Liver (tissue), 8 donors: ENCODE measurements at regions not wholly inside any gene's neighbourhood (a gene's known extent, or its start where the extent isn't known, plus 50 kb on each side); places are given as distances from the start of the nearest gene placed in this dataset.

Experiments
- DNase-seq: peaks from one replicate; pipeline ENCODE4 v3.0.0-alpha.2; 2017; ENCODE audit warnings: low spot score
- H3K27ac ChIP-seq, 2 donors: one replicate each; pipeline ENCODE4 v1.7.0; 2013; ENCODE audit warnings: inconsistent platforms in 2 of 2, low read length in 2 of 2, control low read depth in 1 of 2, low read depth in 1 of 2, mild to moderate bottlenecking in 1 of 2
- H3K27me3 ChIP-seq, 4 donors: one replicate each; pipeline versions ENCODE4 v1.6.1 to v1.7.0; 2013; ENCODE audit warnings: low read length in 3 of 4, inconsistent platforms in 1 of 4, mild to moderate bottlenecking in 1 of 4, moderate library complexity in 1 of 4; ENCODE audit not compliant: control insufficient read depth in 4 of 4, insufficient read depth in 4 of 4
- H3K36me3 ChIP-seq, 4 donors: one replicate each; pipeline versions ENCODE4 v1.6.1 to v1.7.0; 2013; ENCODE audit warnings: low read length in 3 of 4, mild to moderate bottlenecking in 3 of 4, low read depth in 1 of 4, moderate library complexity in 1 of 4; ENCODE audit not compliant: control insufficient read depth in 4 of 4, insufficient read depth in 3 of 4
- H3K4me1 ChIP-seq, 4 donors: one replicate each; pipeline versions ENCODE4 v1.6.1 to v1.7.0; 2013; ENCODE audit warnings: low read length in 3 of 4, mild to moderate bottlenecking in 3 of 4, moderate library complexity in 1 of 4; ENCODE audit not compliant: control insufficient read depth in 4 of 4, insufficient read depth in 4 of 4
- H3K4me3 ChIP-seq, 3 donors: one replicate each; pipeline versions ENCODE4 v1.6.1 to v1.7.0; 2013; ENCODE audit warnings: low read length in 3 of 3, control low read depth in 1 of 3, low read depth in 1 of 3, mild to moderate bottlenecking in 1 of 3
- H3K9ac ChIP-seq, 2 donors: one replicate each; pipeline ENCODE4 v1.7.0; 2013; ENCODE audit warnings: low read length in 2 of 2, mild to moderate bottlenecking in 2 of 2, moderate library complexity in 2 of 2, control low read depth in 1 of 2, low read depth in 1 of 2
- H3K9me3 ChIP-seq, 4 donors: one replicate each; pipeline versions ENCODE4 v1.6.1 to v1.7.0; 2013; ENCODE audit warnings: low read length in 3 of 4; ENCODE audit not compliant: control insufficient read depth in 4 of 4
- CTCF ChIP-seq: fragments of 150-350 bp; IDR thresholded peaks from 2 replicates; pipeline ENCODE4 v1.5.1; 2017; ENCODE audit warnings: improper control_type of control experiment, low read depth, low read length; ENCODE audit not compliant: missing input control
- EGR1 ChIP-seq, 2 donors: IDR thresholded peaks; 2 replicates each; pipeline ENCODE4 v1.6.1; 2016 to 2018; ENCODE audit warnings: antibody characterized with exemption in 2 of 2, low read depth in 2 of 2
- FOXA1 ChIP-seq: IDR thresholded peaks from 2 replicates; pipeline ENCODE4 v1.6.1; 2016; ENCODE audit warnings: antibody characterized with exemption
- FOXA2 ChIP-seq: IDR thresholded peaks from 2 replicates; pipeline ENCODE4 v1.6.1; 2016; ENCODE audit warnings: antibody characterized with exemption
- GABPA ChIP-seq, 2 donors: IDR thresholded peaks in 1 of 2; conservative IDR thresholded peaks in 1 of 2; 2 replicates each; pipeline ENCODE4 v1.6.1; 2016; ENCODE audit warnings: antibody characterized with exemption in 2 of 2, mild to moderate bottlenecking in 1 of 2, moderate library complexity in 1 of 2
- HNF4A ChIP-seq, 2 donors: conservative IDR thresholded peaks; 2 replicates each; pipeline ENCODE4 v1.6.1; 2016; ENCODE audit warnings: antibody characterized with exemption in 2 of 2, mild to moderate bottlenecking in 2 of 2
- HNF4G ChIP-seq: IDR thresholded peaks from 2 replicates; pipeline ENCODE4 v1.6.1; 2016; ENCODE audit warnings: antibody characterized with exemption
- JUND ChIP-seq, 2 donors: IDR thresholded peaks; 2 replicates each; pipeline ENCODE4 v1.6.1; 2016; ENCODE audit warnings: antibody characterized with exemption in 2 of 2
- MAX ChIP-seq: IDR thresholded peaks from 2 replicates; pipeline ENCODE4 v1.6.1; 2016; ENCODE audit warnings: antibody characterized with exemption
- NR2F2 ChIP-seq: IDR thresholded peaks from 2 replicates; pipeline ENCODE4 v1.6.1; 2016; ENCODE audit warnings: antibody characterized with exemption
- RAD21 ChIP-seq, 2 donors: IDR thresholded peaks; 2 replicates each; pipeline ENCODE4 v1.6.1; 2016; ENCODE audit warnings: antibody characterized with exemption in 2 of 2, mild to moderate bottlenecking in 2 of 2
- REST ChIP-seq: IDR thresholded peaks from 2 replicates; pipeline ENCODE4 v1.6.1; 2016; ENCODE audit warnings: antibody characterized with exemption, mild to moderate bottlenecking
- RXRA ChIP-seq, 2 donors: IDR thresholded peaks; 2 replicates each; pipeline ENCODE4 v1.6.1; 2017 to 2018; ENCODE audit warnings: antibody characterized with exemption in 2 of 2, mild to moderate bottlenecking in 1 of 2
- SP1 ChIP-seq: IDR thresholded peaks from 2 replicates; pipeline ENCODE4 v1.6.1; 2018; ENCODE audit warnings: antibody characterized with exemption, mild to moderate bottlenecking
- TAF1 ChIP-seq: conservative IDR thresholded peaks from 2 replicates; pipeline ENCODE4 v1.6.1; 2016; ENCODE audit warnings: antibody characterized with exemption, mild to moderate bottlenecking
- ZBTB33 ChIP-seq: IDR thresholded peaks from 2 replicates; pipeline ENCODE4 v1.6.1; 2016; ENCODE audit warnings: antibody characterized with exemption
- WGBS: extraction: QIAGEN DNeasy Blood & Tissue Kit; methylation state at CpG from one replicate; pipeline ENCODE4 v1.1.7; 2013; 5-methylcytosine and 5-hydroxymethylcytosine counted together
- donor health status: healthy.
- donor health status: healthy.
- donor health status: healthy.
- donor health status: healthy.
- donor health status: healthy.

- no peak for DNase-seq
- Histone ChIP-seq H3K4me1 (peaks cover 0 to 14% (median 5%) of the 10 kb centered on the region in 4 donors), H3K9me3 (no peaks in the 10 kb centered on the region), H3K36me3 (no peaks in the 10 kb centered on the region), H3K9ac (no peak overlapping the region), H3K4me3 (no peak overlapping the region), H3K27ac (no peak overlapping the region), H3K27me3 (no peaks in the 10 kb centered on the region)
- 87% methylated on average over 6 of the region's 6 CpGs for WGBS
- TF ChIP-seq EGR1 (IDR thresholded peaks at IDR 0.05; ENCODE audit: low read depth in 2 of 2) (no peak), RXRA (IDR thresholded peaks at IDR 0.05) (no peak), FOXA2 (no peak), HNF4G (no peak), MAX (no peak), ZBTB33 (no peak), REST (no peak), NR2F2 (no peak), RAD21 (IDR thresholded peaks at IDR 0.05) (no peak), JUND (IDR thresholded peaks at IDR 0.05) (no peak), TAF1 (no peak), CTCF (no peak), FOXA1 (no peak), GABPA (IDR thresholded peaks at IDR 0.05 in 1 of 2, conservative IDR thresholded peaks at IDR 0.05 in 1 of 2) (no peak), HNF4A (conservative IDR thresholded peaks at IDR 0.05) (no peak)
Observed at GRCh38 chr12:69091442-69092017, 147.8 kb upstream of the CPSF6 start.

- H3K27ac ChIP-seq: no peak overlapping the region
- no peak overlapping the region for H3K9ac ChIP-seq
- no peaks in the 10 kb centered on the region for H3K27me3 ChIP-seq
- WGBS: 56% methylated on average over 4 of the region's 4 CpGs
- no peak for DNase-seq
- no peaks in the 10 kb centered on the region for H3K9me3 ChIP-seq
- no peaks in the 10 kb centered on the region for H3K36me3 ChIP-seq
- H3K4me3 ChIP-seq: no peak overlapping the region
- peaks cover 0 to 14% (median 5%) of the 10 kb centered on the region in 4 donors for H3K4me1 ChIP-seq
- TF ChIP-seq FOXA2 (no peak), TAF1 (no peak), CTCF (no peak), EGR1 (IDR thresholded peaks at IDR 0.05; ENCODE audit: low read depth in 2 of 2) (no peak), REST (no peak), FOXA1 (no peak), HNF4G (no peak), RXRA (IDR thresholded peaks at IDR 0.05) (no peak), MAX (no peak), SP1 (no peak), JUND (IDR thresholded peaks at IDR 0.05) (no peak)
Observed at GRCh38 chr12:69092137-69092536, 147.2 kb upstream of the CPSF6 start.
